Neural cell (in vitro differentiated cells): ENCODE measurements at regions not wholly inside any gene's neighbourhood (a gene's known extent, or its start where the extent isn't known, plus 50 kb on each side); places are given as distances from the start of the nearest gene placed in this dataset.

Experiments
- CTCF ChIP-seq: fragments of 450-650 bp; IDR thresholded peaks from 2 replicates; pipeline ENCODE4 v1.5.1; 2014; ENCODE audit warnings: antibody characterized with exemption, mild to moderate bottlenecking, moderate library complexity; ENCODE audit not compliant: poor library complexity, severe bottlenecking
- EP300 ChIP-seq: fragments of 450-650 bp; conservative IDR thresholded peaks from 2 replicates; pipeline ENCODE4 v1.6.1; 2014; ENCODE audit warnings: antibody characterized with exemption, mild to moderate bottlenecking, moderate library complexity; ENCODE audit not compliant: poor library complexity, severe bottlenecking
- EZH2 ChIP-seq: fragments of 200-600, 300-800 bp; shearing (Covaris generic), sonication (generic); IDR thresholded peaks from 2 replicates; pipeline ENCODE4 v1.6.1; 2014; ENCODE audit warnings: antibody characterized with exemption, low read length, borderline replicate concordance, mild to moderate bottlenecking; ENCODE audit not compliant: insufficient read depth, poor library complexity, severe bottlenecking
- RAD21 ChIP-seq: fragments of 450-650 bp; conservative IDR thresholded peaks from 2 replicates; pipeline ENCODE4 v1.6.1; 2014; ENCODE audit warnings: antibody characterized with exemption, mild to moderate bottlenecking, moderate library complexity
- TAF1 ChIP-seq: IDR thresholded peaks from 2 replicates; pipeline ENCODE4 v1.6.1; 2012; ENCODE audit warnings: low read depth

- TF ChIP-seq CTCF (no peak), RAD21 (no peak), EZH2 (no peak), EP300 (no peak), TAF1 (no peak)
Observed at GRCh38 chr22:49553076-49553475, 274.6 kb downstream of the BRD1 start.
